ENCODE measurements at regions not wholly inside any gene's neighbourhood (a gene's known extent, or its start where the extent isn't known, plus 50 kb on each side); places are given as distances from the start of the nearest gene placed in this dataset.

- no peak for FAIRE-seq
Observed at GRCh38 chr1:30345491-30346130, 377.8 kb downstream of the MATN1 start.

DNA sequence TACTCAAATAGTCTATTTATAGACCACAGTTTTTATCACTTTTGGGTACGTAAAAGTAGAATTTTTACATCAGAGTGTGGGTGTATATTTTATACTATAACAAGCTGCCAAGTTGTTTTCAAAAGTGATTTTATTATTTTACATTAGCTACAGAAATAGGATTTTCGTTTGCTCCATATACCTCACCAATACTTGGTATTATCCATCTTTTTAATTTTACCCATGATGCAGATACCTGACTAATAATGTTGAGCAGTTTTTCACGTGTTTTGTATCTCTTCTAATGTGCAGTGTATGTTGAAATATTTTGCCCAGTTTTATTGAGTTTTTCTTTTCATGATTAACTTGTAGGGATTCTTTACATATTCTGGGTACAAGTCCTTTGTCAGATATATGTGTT lies 379.8 kb downstream of the MATN1 start:
- no peak for FAIRE-seq

- FAIRE-seq, result no peak
Observed at GRCh38 chr1:30342535-30343141, 380.7 kb downstream of the MATN1 start.

DNA sequence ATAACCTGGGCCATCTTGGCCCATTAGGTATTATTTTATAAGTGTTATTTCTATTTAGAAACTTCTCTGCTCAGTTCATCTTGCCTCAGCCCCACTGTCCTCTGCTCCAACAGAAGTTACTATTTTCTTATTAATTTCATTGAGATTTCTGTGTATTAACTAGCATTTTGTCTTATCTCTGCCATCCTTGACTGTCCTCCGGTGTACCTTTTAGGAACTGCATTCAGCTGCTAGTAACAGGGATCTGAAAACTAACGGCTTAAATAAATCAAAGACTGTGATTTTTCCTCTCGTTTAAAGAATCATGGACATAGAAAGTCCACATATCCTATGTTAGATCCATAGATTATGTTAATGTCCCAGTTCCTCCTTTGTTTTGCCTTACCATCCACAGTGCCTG lies 382.5 kb downstream of the MATN1 start:
- FAIRE-seq, result no peak

- no peak for FAIRE-seq
Observed at GRCh38 chr1:30339866-30340265, 383.5 kb downstream of the MATN1 start.

DNA sequence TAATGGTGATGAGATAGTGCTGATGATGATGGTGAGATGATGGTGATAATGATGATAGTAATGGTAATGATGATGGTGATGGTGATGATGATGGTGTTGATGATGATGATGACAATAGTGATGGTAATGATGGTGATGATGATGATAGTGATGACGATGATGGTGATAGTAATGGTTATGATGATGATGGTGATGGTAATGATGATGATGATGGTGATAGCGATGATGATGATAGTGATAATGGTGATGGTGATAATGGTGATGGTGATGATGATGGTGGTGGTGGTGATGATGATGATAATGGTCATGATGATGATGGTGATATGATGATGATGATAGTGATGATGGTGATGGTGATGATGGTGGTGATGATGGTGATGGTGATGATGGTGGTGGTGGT lies 384.6 kb downstream of the MATN1 start:
- FAIRE-seq, result no peak

- FAIRE-seq, result no peak
Observed at GRCh38 chr1:30337324-30337620, 386.1 kb downstream of the MATN1 start.

DNA sequence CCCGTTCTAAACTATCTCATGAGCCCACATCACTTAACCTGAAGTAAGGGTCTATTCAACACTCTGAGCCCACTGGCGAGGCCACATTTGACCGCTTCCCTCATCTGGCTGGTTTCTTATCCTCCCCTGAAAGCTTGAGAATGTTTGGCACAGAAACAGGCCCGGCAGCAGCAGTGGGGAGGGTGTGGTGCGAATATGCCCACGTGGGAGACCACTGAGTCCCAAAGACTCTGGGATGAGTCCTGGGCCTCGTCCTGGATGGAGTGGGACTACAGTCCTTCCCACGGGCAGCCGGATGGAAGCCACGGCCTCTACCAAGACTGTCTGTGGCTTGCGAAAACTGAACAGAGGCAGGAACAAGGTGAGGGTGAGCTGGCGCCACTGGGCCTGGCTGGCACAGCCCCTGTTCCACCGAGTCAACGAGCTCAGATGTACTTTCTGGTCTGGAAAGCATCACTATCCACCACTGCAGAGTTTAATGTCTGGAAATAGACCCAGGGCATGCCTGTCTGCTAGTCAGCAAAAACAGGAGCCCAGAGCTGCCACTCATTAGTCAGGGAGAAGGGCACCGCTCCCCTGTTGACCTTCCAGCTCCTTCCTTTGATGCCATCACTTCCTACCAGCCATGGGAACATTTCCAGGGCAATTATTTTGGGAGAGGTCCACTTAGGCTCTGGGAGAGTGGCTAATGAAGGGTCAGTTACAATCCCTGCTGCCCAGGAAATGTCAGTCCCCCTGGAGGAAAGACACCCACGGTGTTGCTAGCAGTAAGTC lies 386.6 kb downstream of the MATN1 start:
- FAIRE-seq, result no peak

GRCh38 chr1:30335997-30336390 lies 387.4 kb downstream of the MATN1 start:
- FAIRE-seq, result no peak

GRCh38 chr1:30335389-30335996 lies 387.9 kb downstream of the MATN1 start:
- FAIRE-seq, result no peak

GRCh38 chr1:30334767-30335166 lies 388.6 kb downstream of the MATN1 start:
- FAIRE-seq, result no peak

DNA sequence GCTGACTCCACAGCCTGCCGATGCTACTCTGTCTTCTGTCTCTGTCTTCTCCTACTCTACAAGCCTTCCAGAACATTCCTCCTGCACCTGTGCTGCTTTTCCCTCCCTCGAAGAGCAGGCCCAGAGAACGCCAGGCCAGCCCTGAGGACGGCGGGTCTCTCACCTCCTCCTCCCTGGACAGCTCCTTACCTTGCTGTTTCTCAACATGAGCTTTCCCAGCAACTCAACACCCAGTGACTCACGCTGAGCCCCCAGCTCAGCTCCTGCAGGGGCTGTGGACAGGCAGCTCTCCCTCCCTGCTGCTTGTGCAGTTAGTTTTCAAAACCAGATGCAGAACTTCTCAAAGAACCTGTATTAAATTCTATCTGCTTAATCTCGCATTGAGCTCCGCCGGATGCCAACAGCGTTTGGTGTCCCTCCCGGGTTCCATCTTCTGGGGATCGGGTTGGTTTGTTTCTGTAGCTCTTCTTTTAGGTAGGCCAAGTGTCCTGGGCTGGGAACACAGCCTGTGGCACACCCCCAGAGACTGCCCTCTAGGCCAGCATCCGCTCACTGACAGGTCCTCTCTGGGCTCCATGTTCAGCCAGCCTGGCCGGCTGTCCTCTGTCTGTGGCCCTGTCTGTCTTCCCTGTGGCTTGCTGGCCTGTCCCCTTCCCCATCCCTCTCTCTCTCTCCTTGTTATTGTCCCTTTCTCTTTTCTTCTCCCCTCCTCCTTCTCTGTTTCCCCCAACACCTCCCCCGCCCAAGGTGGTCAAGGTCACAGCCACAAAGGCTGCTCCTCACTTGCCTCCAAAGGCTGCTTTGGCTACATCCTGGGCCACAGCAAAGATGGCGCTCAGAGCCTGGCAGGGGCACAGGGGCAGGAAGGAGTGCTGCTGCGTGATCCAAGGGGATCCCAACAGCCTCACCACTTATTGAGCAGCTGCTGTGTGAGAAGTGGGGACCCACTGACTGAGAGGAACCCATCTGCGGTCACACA lies 391.0 kb downstream of the MATN1 start:
- no peak for FAIRE-seq

DNA sequence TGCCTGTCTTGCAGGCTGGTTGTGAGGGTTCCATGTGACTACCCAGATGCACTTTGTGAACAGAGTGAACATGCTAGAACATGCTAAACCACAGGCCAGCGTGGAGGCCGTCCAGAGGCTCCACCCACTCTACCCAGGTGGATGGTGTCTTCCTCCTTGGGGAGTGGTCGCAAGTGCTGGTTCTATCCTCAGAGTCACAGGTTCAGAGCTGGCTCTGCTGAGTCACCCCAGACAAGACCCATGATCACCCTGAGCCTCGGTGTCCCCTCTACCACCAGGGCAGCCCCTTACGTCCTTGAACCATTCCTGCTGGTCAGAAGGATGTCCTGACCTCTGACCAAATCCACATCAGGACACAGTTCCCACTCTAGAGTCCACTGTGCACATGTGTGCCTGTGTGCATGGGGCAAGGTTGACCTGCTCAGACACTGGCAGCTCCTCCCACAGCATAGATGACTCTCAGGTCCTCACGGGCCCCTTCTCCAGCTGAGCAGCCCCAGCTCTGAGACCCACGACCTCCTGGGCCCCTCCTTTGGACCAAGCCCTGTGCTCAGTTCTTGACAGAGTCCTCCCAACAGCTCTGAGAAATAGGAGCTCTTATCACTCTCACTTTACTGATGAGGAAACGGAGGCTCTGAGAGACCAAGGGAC lies 391.8 kb downstream of the MATN1 start:
- FAIRE-seq, result no peak

DNA sequence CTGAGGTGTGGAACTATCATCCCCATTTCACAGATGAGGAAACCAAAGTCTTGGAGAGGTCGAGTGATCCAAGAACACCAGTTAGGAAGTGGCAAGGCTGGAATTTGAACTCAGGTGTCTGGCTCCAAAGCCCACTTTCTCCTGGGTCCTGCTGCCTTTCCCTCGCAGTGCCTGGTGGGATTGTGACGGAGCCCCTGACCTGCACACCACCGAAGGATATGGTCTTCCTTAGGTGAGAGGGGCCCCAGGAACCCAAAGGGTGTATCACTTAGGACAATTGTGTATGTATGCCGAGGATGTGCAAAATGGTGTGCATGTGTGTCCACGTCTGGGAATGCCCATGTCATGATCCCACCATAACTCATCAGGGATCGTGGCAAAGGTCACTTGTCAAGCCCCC lies 392.7 kb downstream of the MATN1 start:
- FAIRE-seq, result no peak

GRCh38 chr1:30329802-30330557 lies 393.4 kb downstream of the MATN1 start:
- FAIRE-seq, result no peak

GRCh38 chr1:30329263-30329753 lies 394.1 kb downstream of the MATN1 start:
- FAIRE-seq, result no peak

GRCh38 chr1:30328401-30329262 lies 394.8 kb downstream of the MATN1 start:
- no peak for FAIRE-seq

GRCh38 chr1:30328100-30328370 lies 395.4 kb downstream of the MATN1 start:
- FAIRE-seq, result no peak

DNA sequence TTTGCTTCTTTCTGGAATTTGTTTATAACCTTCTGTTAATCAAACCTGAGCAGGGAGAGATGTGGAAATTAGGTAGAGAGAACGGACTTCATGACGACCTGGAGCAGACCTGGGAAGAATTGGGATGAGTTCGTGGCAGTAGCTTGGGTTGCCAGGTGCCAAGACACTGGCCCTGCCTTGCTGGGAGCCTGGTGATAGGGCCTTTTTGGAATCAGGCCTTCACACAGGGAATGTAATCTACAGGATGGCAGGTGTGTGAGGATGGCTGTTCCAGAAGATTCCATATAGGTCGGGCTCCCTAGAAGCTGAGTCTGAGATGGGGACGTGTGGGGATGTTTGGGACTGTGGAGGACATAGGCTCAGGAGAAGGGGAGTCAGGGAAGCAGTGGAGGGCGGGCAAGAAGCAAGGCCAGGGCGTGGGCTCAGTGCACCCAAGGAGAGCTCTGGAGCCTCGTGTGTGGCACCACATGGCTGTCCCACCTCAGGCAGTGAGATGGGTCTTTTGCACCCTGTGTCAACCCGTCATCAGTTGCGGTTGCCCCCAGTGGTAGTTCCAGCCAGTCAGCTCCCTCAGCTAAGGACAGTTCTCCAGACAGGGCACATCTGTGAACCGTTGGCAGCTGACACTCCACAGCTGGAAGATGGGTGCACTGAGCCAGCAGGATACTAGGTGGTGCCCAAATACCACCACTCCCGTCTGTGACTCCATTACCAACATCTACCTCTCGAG lies 395.9 kb downstream of the MATN1 start:
- FAIRE-seq, result no peak

DNA sequence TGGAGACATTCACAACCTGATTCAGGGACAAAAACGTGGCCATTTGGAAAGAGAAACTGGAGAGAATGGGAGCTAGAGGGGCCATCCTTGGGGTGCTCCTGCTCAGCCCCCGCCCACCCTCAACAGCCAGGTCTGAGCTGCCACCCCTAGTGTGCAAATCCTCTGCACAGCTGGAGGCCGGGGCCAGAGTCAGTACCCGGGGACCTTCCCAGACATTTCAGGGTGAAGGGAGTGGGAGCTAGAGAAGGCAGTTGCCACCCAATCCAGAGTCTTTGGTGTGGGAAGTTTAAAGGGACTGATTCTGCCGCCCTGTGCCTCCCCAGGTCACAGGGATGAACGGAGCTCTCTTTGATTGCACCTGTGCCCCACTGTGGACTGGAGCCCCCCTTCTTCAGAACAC lies 397.4 kb downstream of the MATN1 start:
- no peak for FAIRE-seq

Data from TTC549 (cell line).